Right cardiac atrium (tissue), 5 donors: ENCODE measurements at regions not wholly inside any gene's neighbourhood (a gene's known extent, or its start where the extent isn't known, plus 50 kb on each side); places are given as distances from the start of the nearest gene placed in this dataset.
"Not testable (repeated sequence)": the region's sequence is repeated elsewhere in the genome, so short reads cannot be mapped to it uniquely, and the experiment has no call there.

Experiments
- ATAC-seq, 2 donors: fragments of 200-7000 bp; cut with Tn5 transposase; one replicate each; pipeline versions ENCODE4 v1.8.0 to v1.9.1; 2020; ENCODE audit warnings: moderate library complexity in 2 of 2, mild to moderate bottlenecking in 1 of 2
- DNase-seq, 3 donors: peaks; one replicate each; pipeline ENCODE4 v3.0.0-alpha.2; 2020
- H3K27ac ChIP-seq: one replicate; pipeline ENCODE4 v1.5.1; 2013; ENCODE audit warnings: mild to moderate bottlenecking, low read length, control low read depth, moderate library complexity
- H3K27me3 ChIP-seq: one replicate; pipeline ENCODE4 v1.6.1; 2013; ENCODE audit not compliant: control insufficient read depth, insufficient read depth
- H3K4me1 ChIP-seq: one replicate; pipeline ENCODE4 v1.6.1; 2013; ENCODE audit warnings: low read length; ENCODE audit not compliant: control insufficient read depth, insufficient read depth
- H3K4me3 ChIP-seq: one replicate; pipeline ENCODE4 v1.5.1; 2013; ENCODE audit warnings: low read length, control low read depth
- H3K9me3 ChIP-seq: one replicate; pipeline ENCODE4 v1.6.1; 2013; ENCODE audit warnings: low read length; ENCODE audit not compliant: control insufficient read depth
- WGBS: extraction: QIAGEN DNeasy Blood & Tissue Kit; methylation state at CpG from one replicate; pipeline ENCODE4 v1.1.7; 2013; 5-methylcytosine and 5-hydroxymethylcytosine counted together
- intact Hi-C, 4 donors: fragments of 100-400 bp; cut with DNase I; formaldehyde crosslinking; loops; one replicate each; pipeline versions ENCODE4 v1.11.0 to v1.14.0; 2022 to 2023
- donor health status: healthy with polysubstance abuse.
- donor health status: DM: no; HTN: yes; CAD: no.
- donor health status: DM: no; HTN: no; CAD: no.
- donor health status: DM: no; HTN: yes; CAD: no; lungs with severe emphysema.
- donor health status: DM: yes; HTN: yes; CAD: no.

- intact Hi-C loops = no loop called here
- no peak for DNase-seq
- H3K4me1 ChIP-seq = no peaks in the 10 kb centered on the region
- no peaks in the 10 kb centered on the region for H3K27me3 ChIP-seq
- ATAC-seq = no peak
- H3K4me3 ChIP-seq = no peak overlapping the region
- H3K9me3 ChIP-seq = no peaks in the 10 kb centered on the region
- WGBS = 71% methylated on average over 4 of the region's 4 CpGs
- no peak overlapping the region for H3K27ac ChIP-seq
These were observed 270.8 kb upstream of the FGF13 start for GRCh38 chrX:138982365-138982764.

- 64% methylated on average over 4 of the region's 4 CpGs for WGBS
- H3K27ac ChIP-seq = no peak overlapping the region
- intact Hi-C loops = no loop called here
- H3K4me3 ChIP-seq = no peak overlapping the region
- H3K27me3 ChIP-seq = no peaks in the 10 kb centered on the region
- DNase-seq (peak in 1 of 3 donors; percentile 14), ATAC-seq (no peak)
- no peaks in the 10 kb centered on the region for H3K4me1 ChIP-seq
- no peaks in the 10 kb centered on the region for H3K9me3 ChIP-seq
These were observed 253.0 kb upstream of the FGF13 start for GRCh38 chrX:138964501-138964900.

GRCh38 chrX:138962419-138962818, 250.9 kb upstream of the FGF13 start:
- H3K4me3 ChIP-seq, H3K4me1 ChIP-seq, ATAC-seq, H3K9me3 ChIP-seq, DNase-seq, intact Hi-C loops, H3K27me3 ChIP-seq, H3K27ac ChIP-seq: not testable (repeated sequence)
- 93% methylated on average over 3 of the region's 3 CpGs for WGBS

GRCh38 chrX:138954976-138955375, 243.5 kb upstream of the FGF13 start:
- no peak for ATAC-seq
- Histone ChIP-seq H3K4me1 (no peaks in the 10 kb centered on the region), H3K27ac (no peak overlapping the region), H3K4me3 (no peak overlapping the region), H3K27me3 (no peaks in the 10 kb centered on the region), H3K9me3 (no peaks in the 10 kb centered on the region)
- 54% methylated on average over 5 of the region's 5 CpGs for WGBS
- intact Hi-C loops = no loop called here
- DNase-seq = no peak

- intact Hi-C loops = no loop called here
- Histone ChIP-seq H3K27me3 (no peaks in the 10 kb centered on the region), H3K27ac (no peak overlapping the region), H3K4me3 (no peak overlapping the region), H3K9me3 (no peaks in the 10 kb centered on the region), H3K4me1 (no peaks in the 10 kb centered on the region)
- DNase-seq (no peak), ATAC-seq (no peak)
- WGBS = 55% methylated on average over 3 of the region's 3 CpGs
These were observed 235.4 kb upstream of the FGF13 start for GRCh38 chrX:138946926-138947325.

GRCh38 chrX:138945219-138945618, 233.7 kb upstream of the FGF13 start:
- Histone ChIP-seq H3K4me3 (no peak overlapping the region), H3K4me1 (no peaks in the 10 kb centered on the region), H3K9me3 (no peaks in the 10 kb centered on the region), H3K27ac (no peak overlapping the region), H3K27me3 (no peaks in the 10 kb centered on the region)
- ATAC-seq = no peak
- intact Hi-C loops = no loop called here
- no peak for DNase-seq
- WGBS = 82% methylated on average over 6 of the region's 6 CpGs

GRCh38 chrX:138939038-138939437, 227.5 kb upstream of the FGF13 start:
- no peak for ATAC-seq
- Histone ChIP-seq H3K4me1 (no peaks in the 10 kb centered on the region), H3K27ac (no peak overlapping the region), H3K4me3 (no peak overlapping the region), H3K27me3 (no peaks in the 10 kb centered on the region), H3K9me3 (no peaks in the 10 kb centered on the region)
- intact Hi-C loops = no loop called here
- no peak for DNase-seq

- WGBS = 20% methylated on average over 1 of the region's 1 CpG
- H3K27me3 ChIP-seq = no peaks in the 10 kb centered on the region
- H3K9me3 ChIP-seq = no peaks in the 10 kb centered on the region
- intact Hi-C loops = no loop called here
- H3K4me3 ChIP-seq = no peak overlapping the region
- H3K4me1 ChIP-seq = no peaks in the 10 kb centered on the region
- ATAC-seq (no peak), DNase-seq (no peak)
- H3K27ac ChIP-seq = no peak overlapping the region
These were observed 226.5 kb upstream of the FGF13 start for GRCh38 chrX:138938003-138938402.

GRCh38 chrX:138931212-138931611, 219.7 kb upstream of the FGF13 start:
- Histone ChIP-seq H3K9me3 (no peaks in the 10 kb centered on the region), H3K27me3 (no peaks in the 10 kb centered on the region), H3K27ac (no peak overlapping the region), H3K4me1 (no peaks in the 10 kb centered on the region), H3K4me3 (no peak overlapping the region)
- DNase-seq (no peak), ATAC-seq (no peak)
- intact Hi-C loops = no loop called here
- 47% methylated on average over 2 of the region's 2 CpGs for WGBS

- Histone ChIP-seq H3K4me3 (no peak overlapping the region), H3K9me3 (no peaks in the 10 kb centered on the region), H3K27me3 (no peaks in the 10 kb centered on the region), H3K4me1 (no peaks in the 10 kb centered on the region), H3K27ac (no peak overlapping the region)
- ATAC-seq = no peak
- intact Hi-C loops = no loop called here
- DNase-seq = no peak
- 86% methylated on average over 4 of the region's 4 CpGs for WGBS
These were observed 219.0 kb upstream of the FGF13 start for GRCh38 chrX:138930583-138930945.

GRCh38 chrX:138929926-138930582, 218.5 kb upstream of the FGF13 start:
- H3K27me3 ChIP-seq = no peaks in the 10 kb centered on the region
- no peak overlapping the region for H3K4me3 ChIP-seq
- ATAC-seq (no peak), DNase-seq (no peak)
- H3K27ac ChIP-seq = no peak overlapping the region
- H3K9me3 ChIP-seq = no peaks in the 10 kb centered on the region
- no peaks in the 10 kb centered on the region for H3K4me1 ChIP-seq
- intact Hi-C loops = no loop called here
- WGBS = 58% methylated on average over 4 of the region's 4 CpGs
